ENCODE measurements at regions not wholly inside any gene's neighbourhood (a gene's known extent, or its start where the extent isn't known, plus 50 kb on each side); places are given as distances from the start of the nearest gene placed in this dataset.
"Not testable (repeated sequence)": the region's sequence is repeated elsewhere in the genome, so short reads cannot be mapped to it uniquely, and the experiment has no call there.

DNA sequence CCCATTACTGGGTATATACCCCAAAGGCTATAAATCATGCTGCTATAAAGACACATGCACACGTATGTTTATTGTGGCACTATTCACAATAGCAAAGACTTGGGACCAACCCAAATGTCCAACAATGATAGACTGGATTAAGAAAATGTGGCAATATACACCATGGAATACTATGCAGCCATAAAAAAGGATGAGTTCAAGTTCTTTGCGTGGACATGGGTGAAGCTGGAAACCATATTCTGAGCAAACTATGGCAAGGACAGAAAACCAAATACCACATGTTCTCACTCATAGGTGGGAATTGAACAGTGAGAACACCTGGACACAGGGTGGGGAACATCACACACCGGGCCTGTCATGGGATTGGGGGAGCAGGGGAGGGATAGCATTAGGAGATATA is 54.4 kb upstream of the MUCL1 start:
- DNase-seq: not testable (repeated sequence)

DNA sequence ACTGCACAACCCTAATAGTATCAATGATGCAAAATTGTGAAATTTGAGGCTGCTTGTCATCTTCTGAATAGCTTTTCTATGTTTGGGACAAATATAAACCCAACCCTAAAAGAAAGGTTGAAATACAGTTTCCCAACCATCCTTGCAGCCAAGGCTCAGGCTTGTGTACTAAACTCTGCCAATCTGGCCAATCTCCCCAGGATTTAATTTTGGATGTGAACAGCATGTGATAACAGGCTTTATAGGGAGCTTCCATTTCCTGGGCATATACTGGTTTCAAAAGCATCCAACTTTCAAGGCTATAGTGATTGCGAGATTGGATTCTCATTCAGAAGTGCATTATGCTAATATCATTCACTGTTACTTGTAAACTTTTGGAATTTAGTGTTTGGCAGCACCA is 55.7 kb upstream of the MUCL1 start:
- DNase-seq: no peak

- DNase-seq: no peak
Measured at GRCh38 chr12:54796991-54797390, 57.3 kb upstream of the MUCL1 start.

DNA sequence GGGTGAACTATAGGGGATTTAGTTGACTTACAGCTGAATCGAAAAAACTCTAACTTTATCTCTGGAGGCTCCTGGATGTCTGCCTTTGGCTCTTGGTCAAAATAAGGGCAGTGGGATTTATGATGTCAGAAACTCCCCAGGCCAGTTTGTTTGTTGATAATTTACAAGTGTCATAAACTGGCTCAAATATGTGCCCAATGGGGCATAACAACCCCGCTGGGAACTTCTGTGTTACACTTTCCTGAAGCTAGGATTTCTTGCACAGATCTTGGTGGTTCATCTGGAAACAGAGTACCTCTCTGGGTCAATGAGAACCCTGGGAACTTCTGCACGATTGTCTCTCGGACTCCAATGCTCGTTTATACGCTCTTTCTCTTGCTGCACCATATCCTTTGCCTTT is 58.7 kb upstream of the MUCL1 start:
- no peak for DNase-seq

GRCh38 chr12:54786081-54786480 is 68.2 kb upstream of the MUCL1 start:
- DNase-seq: no peak

DNA sequence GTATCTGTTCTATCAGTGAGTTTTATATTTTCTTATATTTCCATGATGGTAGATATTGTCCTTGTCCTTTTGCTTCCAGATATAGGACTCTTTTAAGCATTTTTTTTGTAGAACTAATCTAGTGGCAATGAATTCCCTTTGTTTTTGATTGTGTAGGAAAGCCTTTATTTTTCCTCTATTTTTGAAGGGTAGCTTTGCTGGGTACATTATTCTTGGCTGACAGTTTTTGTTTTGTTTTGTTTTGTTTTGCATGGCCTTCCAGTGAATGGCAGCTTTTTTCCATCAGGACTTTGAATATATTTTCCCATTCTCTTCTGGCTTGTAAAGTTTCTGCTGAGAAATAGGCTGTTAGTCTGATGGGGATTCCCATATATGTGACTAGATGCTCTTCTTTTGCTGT is 70.2 kb upstream of the MUCL1 start:
- DNase-seq: no peak

DNA sequence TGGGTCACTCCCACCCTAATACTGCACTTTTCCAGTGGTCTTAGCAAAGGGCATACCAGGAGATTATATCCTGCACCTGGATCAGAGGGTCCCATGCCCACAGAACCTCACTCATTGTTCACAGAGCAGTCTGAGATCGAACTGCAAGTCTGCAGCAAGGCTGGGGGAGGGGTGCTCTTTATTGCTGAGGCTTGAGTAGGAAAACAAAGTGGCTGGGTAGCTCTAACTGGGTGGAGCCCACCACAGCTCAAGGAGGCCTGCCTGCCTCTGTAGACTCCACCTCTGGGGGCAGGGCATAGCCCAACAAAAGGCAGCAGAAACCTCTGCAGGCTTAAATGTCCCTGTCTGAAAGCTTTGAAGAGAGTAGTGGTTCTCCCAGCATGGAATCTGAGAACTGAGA is 77.3 kb upstream of the MUCL1 start:
- DNase-seq: not testable (repeated sequence)

- DNase-seq: no peak
Measured at GRCh38 chr12:54773593-54773992, 80.7 kb upstream of the MUCL1 start.

GRCh38 chr12:54765652-54766051 is 88.7 kb upstream of the MUCL1 start:
- no peak for DNase-seq

DNA sequence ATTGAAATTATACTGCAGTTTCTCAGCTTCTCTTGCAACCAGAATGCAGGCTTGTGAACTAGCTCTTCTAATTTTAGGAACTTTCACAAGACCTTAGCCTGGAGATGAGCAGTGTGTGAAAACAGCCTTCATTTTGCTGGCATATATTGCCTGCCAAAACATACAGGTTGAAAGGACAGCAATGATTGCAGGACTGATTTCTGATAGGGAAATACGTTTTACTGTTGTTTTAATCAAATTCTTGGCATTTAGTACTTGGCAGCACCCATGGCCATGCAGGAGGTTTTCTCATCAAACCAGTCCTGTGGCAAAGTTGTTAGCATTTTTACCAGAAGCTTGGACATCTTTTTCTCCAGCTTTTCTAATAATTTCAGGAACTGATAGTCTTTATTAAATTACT is 91.9 kb upstream of the MUCL1 start:
- DNase-seq: no peak

DNA sequence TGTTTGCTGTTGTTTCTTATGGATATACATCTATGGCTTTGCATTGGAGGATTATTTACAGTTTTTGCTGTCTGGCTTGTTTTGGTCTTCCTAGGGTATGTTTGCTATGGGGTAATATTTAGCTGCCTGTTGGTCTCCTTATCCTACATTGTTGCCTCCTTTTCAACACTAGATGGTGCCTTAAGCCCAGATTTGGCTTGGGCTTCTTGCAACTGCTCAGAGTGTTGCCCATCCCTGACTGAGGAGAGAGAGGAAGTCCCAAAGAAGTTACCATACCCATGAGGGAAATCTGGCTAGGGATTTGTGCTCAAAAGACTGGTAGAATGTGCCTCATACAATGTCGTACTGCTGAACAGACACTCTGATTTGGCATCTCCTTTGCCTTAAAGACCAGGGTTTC is 94.6 kb upstream of the MUCL1 start:
- DNase-seq: peak in 1 of 5 experiments; percentile 46

- no peak for DNase-seq
Measured at GRCh38 chr12:54751493-54751892, 102.8 kb upstream of the MUCL1 start.

DNA sequence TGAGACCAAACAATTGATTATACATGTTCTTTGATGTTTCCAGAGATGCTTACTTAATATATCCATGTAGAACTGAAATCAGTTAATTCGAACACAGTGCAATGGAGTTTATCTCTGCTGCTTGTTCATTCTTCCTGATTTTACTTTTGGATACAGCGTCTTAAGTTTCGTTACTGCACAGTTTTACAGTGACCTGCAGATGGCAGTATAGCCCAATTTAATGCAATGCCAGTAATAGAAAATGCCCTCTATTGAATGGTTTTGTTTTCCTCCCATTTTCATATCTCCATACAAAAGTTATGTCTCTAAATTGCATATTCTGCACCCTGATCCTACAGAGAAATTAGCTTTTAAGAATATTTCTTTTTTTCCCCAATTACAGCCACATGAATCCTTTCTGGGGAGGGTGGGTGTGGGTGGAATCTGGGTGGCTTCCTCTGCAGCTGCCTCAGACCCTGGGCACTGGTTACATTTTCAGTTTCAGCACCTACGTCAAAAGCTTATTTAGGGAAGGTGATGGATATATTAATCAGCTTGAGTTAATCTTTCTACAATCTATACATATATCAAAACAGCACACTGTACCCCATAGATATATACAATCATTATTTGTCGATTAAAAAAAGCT is 101.1 kb upstream of the DCD start:
- peak in 3 of 5 experiments; percentile 13 to 63 (median 29) for DNase-seq

GRCh38 chr12:54744590-54744989 is 96.4 kb upstream of the DCD start:
- no peak for DNase-seq

DNA sequence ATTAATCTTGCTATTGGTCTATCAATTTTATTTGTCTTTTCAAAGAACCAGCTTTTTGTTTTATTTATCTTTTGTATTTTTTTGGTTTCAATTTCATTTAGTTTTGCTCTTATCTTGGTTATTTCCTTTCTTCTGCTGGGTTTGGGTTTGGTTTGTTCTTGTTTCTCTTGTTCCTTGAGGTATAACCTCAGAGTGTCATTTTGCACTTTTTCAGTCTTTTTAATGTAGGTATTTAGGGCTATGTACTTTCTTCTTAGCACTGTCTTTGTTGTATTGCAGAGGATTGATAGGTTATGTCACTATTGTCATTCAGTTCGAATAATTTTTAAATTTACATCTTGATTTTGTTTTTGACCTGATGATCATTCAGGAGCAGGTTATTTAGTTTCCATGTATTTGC is 92.7 kb upstream of the DCD start:
- DNase-seq: peak in 2 of 5 experiments; percentile 23 to 61

GRCh38 chr12:54736549-54736948 is 88.4 kb upstream of the DCD start:
- DNase-seq: peak in 1 of 5 experiments; percentile 34

DNA sequence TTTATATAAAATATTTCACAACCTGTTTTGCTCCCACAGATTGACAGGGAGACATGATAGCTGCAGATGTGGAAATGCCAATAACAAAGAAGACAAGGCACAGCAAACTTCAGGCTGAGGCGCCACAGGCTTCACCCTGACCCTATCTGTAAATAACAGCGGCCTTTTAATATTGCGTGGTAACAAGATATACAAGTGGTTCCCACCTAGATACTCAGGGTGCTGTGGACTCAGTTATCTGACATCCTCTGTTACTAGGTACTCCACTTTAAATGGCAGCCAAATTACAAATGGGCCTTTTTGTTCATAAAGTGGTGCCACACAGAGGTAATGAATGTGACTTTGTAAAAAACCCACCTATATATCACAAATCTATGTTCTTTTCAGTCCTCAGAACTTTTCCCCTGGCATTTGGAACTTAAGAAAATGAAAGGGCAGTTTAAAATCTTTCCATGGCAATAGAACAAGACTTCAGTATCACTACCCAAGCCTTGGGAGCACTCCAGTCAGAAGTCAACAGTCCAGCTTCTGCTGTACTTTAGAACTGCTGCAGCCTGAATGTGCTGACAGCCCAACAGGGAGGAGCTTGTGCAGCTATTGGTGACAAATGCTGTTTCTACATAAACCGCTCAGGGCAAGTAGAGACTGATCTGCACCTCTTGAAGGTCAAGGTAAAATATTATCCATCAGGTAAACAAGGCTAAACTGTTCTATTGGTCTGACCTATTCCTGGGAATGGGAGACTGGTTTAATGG is 86.2 kb upstream of the DCD start:
- no peak for DNase-seq

GRCh38 chr12:54725233-54725843 is 77.2 kb upstream of the DCD start:
- DNase-seq: peak in 1 of 5 experiments; percentile 5

DNA sequence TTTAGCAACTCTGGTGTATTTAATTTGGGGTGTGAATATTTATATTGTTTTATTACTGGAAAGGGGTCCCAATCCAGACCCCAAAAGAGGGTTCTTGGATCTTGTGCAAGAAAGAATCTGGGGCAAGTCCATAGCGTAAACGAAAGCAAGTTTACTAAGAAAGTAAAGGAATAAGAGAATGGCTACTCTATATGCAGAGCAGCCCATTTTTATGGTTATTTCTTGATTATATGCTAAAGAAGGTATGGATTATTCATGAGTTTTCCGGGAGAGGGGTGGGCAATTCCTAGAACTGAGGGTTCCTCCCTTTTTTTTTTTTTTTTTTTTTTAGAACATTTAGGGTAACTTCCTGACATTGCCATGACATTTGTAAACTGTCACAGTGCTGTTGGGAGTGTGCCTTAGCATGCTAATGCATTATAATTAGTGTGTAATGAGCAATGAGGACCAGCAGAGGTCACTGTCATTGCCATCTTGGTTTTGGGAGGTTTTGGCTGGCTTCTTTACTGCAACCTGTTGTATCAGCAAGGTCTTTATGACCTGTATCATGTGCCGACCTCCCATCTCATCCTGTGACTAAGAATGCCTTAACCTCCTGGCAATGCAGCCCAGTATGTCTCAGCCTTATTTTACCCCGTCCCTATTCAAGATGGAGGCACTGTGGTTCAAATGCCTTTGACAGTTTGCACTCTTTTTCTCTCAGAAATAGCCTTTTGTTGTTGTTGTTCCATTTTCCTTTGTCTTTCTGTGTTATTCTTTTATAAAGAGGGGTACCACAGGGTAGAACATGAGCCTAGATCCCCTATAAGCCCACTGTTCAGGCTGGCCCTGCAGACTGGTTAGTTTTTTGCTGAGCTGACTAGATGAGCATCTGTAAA is 75.5 kb upstream of the DCD start:
- DNase-seq: peak in 2 of 5 experiments; percentile 13 to 52

DNA sequence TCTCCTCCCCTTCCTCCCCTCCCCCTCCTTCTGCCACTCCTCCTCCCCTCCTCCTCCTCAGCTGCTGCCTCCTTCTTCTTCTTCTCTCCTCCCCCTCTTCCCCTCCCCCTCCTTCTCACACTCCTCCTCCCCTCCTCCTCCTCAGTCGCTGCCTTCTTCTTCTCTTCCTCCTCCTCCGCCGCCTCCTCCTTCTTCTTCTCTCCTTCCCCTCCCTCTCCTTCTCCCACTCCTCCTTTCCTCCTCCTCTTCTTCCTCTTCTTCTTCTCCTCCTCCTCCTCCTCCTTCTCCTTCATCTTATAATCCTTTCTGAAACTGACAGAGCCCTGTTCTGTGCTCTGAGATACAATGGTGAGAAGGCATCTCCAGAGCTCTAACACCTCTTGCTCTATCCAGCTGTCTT is 73.1 kb upstream of the DCD start:
- DNase-seq: no peak

GRCh38 chr12:54719691-54720090 is 71.5 kb upstream of the DCD start:
- DNase-seq: no peak

GRCh38 chr12:54716261-54716660 is 68.1 kb upstream of the DCD start:
- no peak for DNase-seq

DNA sequence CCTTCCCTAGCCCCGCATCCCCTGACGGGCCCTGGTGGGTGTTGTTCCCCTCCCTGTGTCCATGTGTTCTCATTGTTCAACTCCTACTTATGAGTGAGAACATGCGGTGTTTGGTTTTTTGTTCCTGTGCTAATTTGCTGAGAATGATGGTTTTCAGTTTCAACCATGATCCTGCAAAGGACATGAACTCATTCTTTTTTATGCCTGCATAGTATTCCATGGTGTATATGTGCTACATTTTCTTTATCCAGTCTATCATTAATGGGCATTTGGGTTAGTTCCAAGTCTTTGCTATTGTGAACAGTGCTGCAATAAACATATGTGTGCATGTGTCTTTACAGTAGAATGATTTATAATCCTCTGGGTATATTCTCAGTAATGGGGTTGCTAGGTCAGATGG is 65.7 kb upstream of the DCD start:
- DNase-seq: not testable (repeated sequence)

Data from T-helper 2 cell (primary cell).